Left hindlimb (tissue), 1 donor: ENCODE measurements at regions not wholly inside any gene's neighbourhood (a gene's known extent, or its start where the extent isn't known, plus 50 kb on each side); places are given as distances from the start of the nearest gene placed in this dataset.
"Not testable (repeated sequence)": the region's sequence is repeated elsewhere in the genome, so short reads cannot be mapped to it uniquely, and the experiment has no call there.

Experiments used
- DNase-seq: peaks from one replicate; pipeline ENCODE4 v3.0.0-alpha.2; 2018

GRCh38 chr17:63265526-63265925, 180.6 kb downstream of the CYB561 start:
- no peak for DNase-seq

- DNase-seq: no peak
Observed at GRCh38 chr17:63267846-63268245, 178.3 kb downstream of the CYB561 start.

GRCh38 chr17:63268827-63269226, 177.3 kb downstream of the CYB561 start:
- no peak for DNase-seq

GRCh38 chr17:63270610-63271009, 175.5 kb downstream of the CYB561 start:
- no peak for DNase-seq

- no peak for DNase-seq
Observed at GRCh38 chr17:63274146-63274545, 172.0 kb downstream of the CYB561 start.

GRCh38 chr17:63275318-63275970, 170.7 kb downstream of the CYB561 start:
- DNase-seq: no peak

GRCh38 chr17:63275971-63276745, 169.9 kb downstream of the CYB561 start:
- no peak for DNase-seq

- no peak for DNase-seq
Observed at GRCh38 chr17:63276821-63277220, 169.3 kb downstream of the CYB561 start.

- no peak for DNase-seq
Observed at GRCh38 chr17:63277629-63278028, 168.5 kb downstream of the CYB561 start.

GRCh38 chr17:63278728-63279442, 167.2 kb downstream of the CYB561 start:
- no peak for DNase-seq

- DNase-seq: no peak
Observed at GRCh38 chr17:63279498-63280230, 166.4 kb downstream of the CYB561 start.

- no peak for DNase-seq
Observed at GRCh38 chr17:63282455-63282854, 163.7 kb downstream of the CYB561 start.

GRCh38 chr17:63285551-63285950, 160.6 kb downstream of the CYB561 start:
- DNase-seq: no peak

GRCh38 chr17:63286254-63286653, 159.9 kb downstream of the CYB561 start:
- no peak for DNase-seq

- not testable (repeated sequence) for DNase-seq
Observed at GRCh38 chr17:63287006-63287405, 159.1 kb downstream of the CYB561 start.

- no peak for DNase-seq
Observed at GRCh38 chr17:63289931-63290330, 156.2 kb downstream of the CYB561 start.

- no peak for DNase-seq
Observed at GRCh38 chr17:63290351-63290750, 155.8 kb downstream of the CYB561 start.

GRCh38 chr17:63290784-63291183, 155.3 kb downstream of the CYB561 start:
- no peak for DNase-seq

GRCh38 chr17:63291258-63291657, 154.8 kb downstream of the CYB561 start:
- no peak for DNase-seq

- no peak for DNase-seq
Observed at GRCh38 chr17:63292421-63292820, 153.7 kb downstream of the CYB561 start.

- DNase-seq: no peak
Observed at GRCh38 chr17:63293323-63294075, 152.6 kb downstream of the CYB561 start.

GRCh38 chr17:63294776-63295175, 151.3 kb downstream of the CYB561 start:
- DNase-seq: no peak
